Ovary (tissue), 7 donors: ENCODE measurements at regions not wholly inside any gene's neighbourhood (a gene's known extent, or its start where the extent isn't known, plus 50 kb on each side); places are given as distances from the start of the nearest gene placed in this dataset.
"Not testable (repeated sequence)": the region's sequence is repeated elsewhere in the genome, so short reads cannot be mapped to it uniquely, and the experiment has no call there.

Experiments used
- DNase-seq, 5 donors: peaks; one replicate each; pipeline ENCODE4 v3.0.0-alpha.2; 2019 to 2020
- H3K27ac ChIP-seq, 2 donors: fragments of 200-600 bp; one replicate each; pipeline versions ENCODE4 v1.5.1 to v1.8.0; 2019 to 2022
- H3K27me3 ChIP-seq: fragments of 200-600 bp; one replicate; pipeline ENCODE4 v1.8.0; 2022
- H3K36me3 ChIP-seq: fragments of 200-600 bp; sonication (generic); one replicate; pipeline ENCODE4 v1.5.1; 2019
- H3K4me1 ChIP-seq: one replicate; pipeline ENCODE4 v1.8.1; 2013; ENCODE audit warnings: mild to moderate bottlenecking, moderate library complexity; ENCODE audit not compliant: insufficient read depth
- H3K4me3 ChIP-seq: fragments of 200-600 bp; sonication (generic); one replicate; pipeline ENCODE4 v1.5.1; 2017
- H3K9me3 ChIP-seq, 2 donors: fragments of 200-600 bp in 1 of 2; sonication (generic) in 1 of 2; one replicate each; pipeline versions ENCODE4 v1.5.1 to v1.8.1; 2013 to 2019; ENCODE audit warnings: mild to moderate bottlenecking in 1 of 2, moderate library complexity in 1 of 2
- CTCF ChIP-seq, 3 donors: fragments of 450-650 bp in 2 of 3; fragments of 200-600 bp in 1 of 3; IDR thresholded peaks; one replicate each; pipeline versions ENCODE4 v1.5.1 to v1.8.0; 2016 to 2022; ENCODE audit warnings: antibody characterized with exemption in 3 of 3, mild to moderate bottlenecking in 1 of 3
- EP300 ChIP-seq: sonication (generic); formaldehyde crosslinking; IDR thresholded peaks from one replicate; pipeline ENCODE4 v1.6.1; 2017; ENCODE audit warnings: antibody characterized with exemption
- POLR2A ChIP-seq: fragments of 450-650 bp; IDR thresholded peaks from one replicate; pipeline ENCODE4 v1.6.1; 2017; ENCODE audit warnings: antibody characterized with exemption, mild to moderate bottlenecking, moderate library complexity
- WGBS, 3 donors: extraction: QIAGEN DNeasy Blood & Tissue Kit in 1 of 3; methylation state at CpG; one replicate each; pipeline versions ENCODE4 v1.1.5 to v1.1.7; 2013 to 2017; 5-methylcytosine and 5-hydroxymethylcytosine counted together
- intact Hi-C, 4 donors: fragments of 100-400 bp; cut with DNase I; formaldehyde crosslinking; loops; one replicate each; pipeline versions ENCODE4 v1.11.0 to v1.15.1; 2022 to 2023
- donor health status: DM: no; HTN: no; CAD: no; lungs with moderate emphysema.
- donor health status: DM: no; HTN: no; CAD: no.
- donor health status: Bipolar disorder and iron deficiency.
- donor health status: DM: no; HTN: no; CAD: no.
- donor health status: DM: yes; HTN: yes; CAD: no.

- whole genome bisulfite sequencing, 3 donors = 60 to 72% (median 67%) methylated on average over 6 of the region's 6 CpGs
These were observed 864.6 kb downstream of the TMEM121 start for GRCh38 chr14:106390947-106391346.

GRCh38 chr14:106393742-106394141, 867.4 kb downstream of the TMEM121 start:
- intact Hi-C loops = no loop called here
- no peak for TF ChIP-seq CTCF (IDR thresholded peaks at IDR 0.05)
- TF ChIP-seq POLR2A = no peak
- no peak for TF ChIP-seq EP300
- Histone ChIP-seq H3K4me3 (no peak overlapping the region), H3K36me3 (no peaks in the 10 kb centered on the region), H3K4me1 (no peaks in the 10 kb centered on the region), H3K9me3 (no peaks in the 10 kb centered on the region), H3K27ac (no peak overlapping the region), H3K27me3 (no peaks in the 10 kb centered on the region)
- DNase-seq = no peak
- WGBS, 3 donors = 51 to 59% (median 54%) methylated on average over 2 of the region's 2 CpGs

More at GRCh38 chr14:106390947-106391346, 864.6 kb downstream of the TMEM121 start:
- H3K4me1 ChIP-seq = no peaks in the 10 kb centered on the region
- no peaks in the 10 kb centered on the region for H3K27me3 ChIP-seq
- intact Hi-C loops = no loop called here
- no peak overlapping the region for H3K4me3 ChIP-seq
- TF ChIP-seq EP300 (no peak), CTCF (IDR thresholded peaks at IDR 0.05) (no peak), POLR2A (no peak)
- H3K9me3 ChIP-seq = no peaks in the 10 kb centered on the region
- no peaks in the 10 kb centered on the region for H3K36me3 ChIP-seq
- no peak overlapping the region for H3K27ac ChIP-seq
- no peak for DNase-seq

GRCh38 chr14:106395456-106396050, 869.2 kb downstream of the TMEM121 start:
- H3K27ac ChIP-seq = no peak overlapping the region
- no peak overlapping the region for H3K4me3 ChIP-seq
- 52 to 64% (median 53%) methylated on average over 5 of the region's 5 CpGs for WGBS, 3 donors
- no peaks in the 10 kb centered on the region for H3K36me3 ChIP-seq
- H3K4me1 ChIP-seq = no peaks in the 10 kb centered on the region
- no peak for DNase-seq
- no peaks in the 10 kb centered on the region for H3K9me3 ChIP-seq
- intact Hi-C loops = no loop called here
- TF ChIP-seq EP300 (no peak), POLR2A (no peak), CTCF (IDR thresholded peaks at IDR 0.05) (no peak)
- H3K27me3 ChIP-seq = no peaks in the 10 kb centered on the region

GRCh38 chr14:106396999-106397398, 870.6 kb downstream of the TMEM121 start:
- 53 to 66% (median 58%) methylated on average over 4 of the region's 4 CpGs for WGBS, 3 donors
- H3K27me3 ChIP-seq = no peaks in the 10 kb centered on the region
- intact Hi-C loops = no loop called here

GRCh38 chr14:106398931-106399331, 872.5 kb downstream of the TMEM121 start:
- intact Hi-C loops, H3K36me3 ChIP-seq, H3K27me3 ChIP-seq, H3K4me1 ChIP-seq, H3K27ac ChIP-seq, H3K4me3 ChIP-seq, H3K9me3 ChIP-seq, DNase-seq: not testable (repeated sequence)
- 62 to 79% (median 70%) methylated on average over 6 to 42 of the region's 42 CpGs for WGBS, 3 donors

More at GRCh38 chr14:106396999-106397398, 870.6 kb downstream of the TMEM121 start:
- Histone ChIP-seq H3K27ac (no peak overlapping the region), H3K36me3 (no peaks in the 10 kb centered on the region), H3K4me1 (no peaks in the 10 kb centered on the region), H3K9me3 (no peaks in the 10 kb centered on the region), H3K4me3 (no peak overlapping the region)
- no peak for TF ChIP-seq POLR2A
- DNase-seq = no peak

GRCh38 chr14:106401316-106401715, 874.9 kb downstream of the TMEM121 start:
- DNase-seq, H3K36me3 ChIP-seq, H3K4me3 ChIP-seq, intact Hi-C loops, H3K9me3 ChIP-seq, H3K27ac ChIP-seq, H3K4me1 ChIP-seq, H3K27me3 ChIP-seq: not testable (repeated sequence)
- 77 to 87% (median 83%) methylated on average over 37 to 46 of the region's 46 CpGs for WGBS, 3 donors

GRCh38 chr14:106410229-106410628, 883.8 kb downstream of the TMEM121 start:
- 55 to 64% (median 60%) methylated on average over 9 of the region's 9 CpGs for WGBS, 3 donors
- H3K27ac ChIP-seq, H3K27me3 ChIP-seq, H3K4me1 ChIP-seq, H3K9me3 ChIP-seq, intact Hi-C loops, H3K36me3 ChIP-seq, H3K4me3 ChIP-seq, DNase-seq: not testable (repeated sequence)
